Mucosa of descending colon (tissue), 3 donors: ENCODE measurements at regions not wholly inside any gene's neighbourhood (a gene's known extent, or its start where the extent isn't known, plus 50 kb on each side); places are given as distances from the start of the nearest gene placed in this dataset.

ENCODE experiments used
- ATAC-seq: fragments of 200-7000 bp; cut with Tn5 transposase; one replicate; pipeline ENCODE4 v1.9.1; 2020; ENCODE audit warnings: mild to moderate bottlenecking, moderate library complexity
- DNase-seq, 3 donors: peaks; one replicate each; pipeline ENCODE4 v3.0.0-alpha.2; 2020
- H3K36me3 ChIP-seq: fragments of 200-600 bp; one replicate; pipeline ENCODE4 v1.8.0; 2021; ENCODE audit warnings: low read depth, mild to moderate bottlenecking
- H3K4me1 ChIP-seq: fragments of 200-600 bp; one replicate; pipeline ENCODE4 v1.8.0; 2021; ENCODE audit warnings: low read depth, mild to moderate bottlenecking
- H3K4me3 ChIP-seq: fragments of 200-600 bp; one replicate; pipeline ENCODE4 v1.8.0; 2021; ENCODE audit warnings: mild to moderate bottlenecking
- H3K9me3 ChIP-seq: fragments of 200-600 bp; one replicate; pipeline ENCODE4 v1.8.0; 2021; ENCODE audit warnings: mild to moderate bottlenecking
- CTCF ChIP-seq: fragments of 200-600 bp; IDR thresholded peaks from one replicate; pipeline ENCODE4 v1.8.0; 2022; ENCODE audit warnings: antibody characterized with exemption, mild to moderate bottlenecking
- intact Hi-C, 2 donors: fragments of 100-400 bp; cut with DNase I in 1 of 2; cut with micrococcal nuclease in 1 of 2; formaldehyde crosslinking; loops; one replicate each; pipeline versions ENCODE4 v1.11.0 to v1.11.1; 2022; cut with DNase I, micrococcal nuclease
- donor health status: DM: no; HTN: no; CAD: no; lungs with moderate emphysema.
- donor health status: DM: no; HTN: no; CAD: no.
- donor health status: DM: no; HTN: yes; CAD: no.

- ATAC-seq, result no peak
Measured at GRCh38 chr6:27542485-27542884, 69.6 kb upstream of the ZNF184 start.

DNA sequence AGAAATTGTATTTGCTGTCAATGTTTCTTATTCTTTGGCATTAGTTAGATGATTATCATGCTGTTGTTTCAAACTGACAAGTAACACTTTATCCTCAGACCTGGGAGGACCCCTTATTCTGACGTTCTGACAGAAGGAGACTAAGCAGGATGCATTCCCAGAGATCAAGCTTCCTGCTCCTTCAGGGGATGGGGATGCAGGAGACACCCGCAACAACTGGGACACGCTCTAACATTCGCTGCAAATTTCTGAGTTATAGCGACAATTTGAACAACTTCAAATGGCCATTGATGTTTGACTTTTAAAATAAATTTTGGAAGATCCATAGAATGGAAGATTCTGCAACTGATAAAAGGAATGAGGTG, 69.0 kb upstream of the ZNF184 start:
- Histone ChIP-seq H3K4me1 (no peaks in the 10 kb centered on the region), H3K9me3 (no peaks in the 10 kb centered on the region), H3K4me3 (no peak overlapping the region), H3K36me3 (no peaks in the 10 kb centered on the region)
- ATAC-seq (no peak), DNase-seq (no peak)
- intact Hi-C loops, result no loop called here
- no peak for TF ChIP-seq CTCF

More at GRCh38 chr6:27542485-27542884, 69.6 kb upstream of the ZNF184 start:
- H3K9me3 ChIP-seq, result no peaks in the 10 kb centered on the region
- H3K36me3 ChIP-seq, result no peaks in the 10 kb centered on the region
- no peaks in the 10 kb centered on the region for H3K4me1 ChIP-seq
- no peak for DNase-seq
- H3K4me3 ChIP-seq, result no peak overlapping the region
- TF ChIP-seq CTCF, result no peak
- intact Hi-C loops, result no loop called here

- H3K4me1 ChIP-seq, result no peaks in the 10 kb centered on the region
- TF ChIP-seq CTCF, result no peak
- intact Hi-C loops, result no loop called here
- H3K9me3 ChIP-seq, result no peaks in the 10 kb centered on the region
- DNase-seq (no peak), ATAC-seq (no peak)
- no peak overlapping the region for H3K4me3 ChIP-seq
- no peaks in the 10 kb centered on the region for H3K36me3 ChIP-seq
Measured at GRCh38 chr6:27541212-27541932, 68.5 kb upstream of the ZNF184 start.

DNA sequence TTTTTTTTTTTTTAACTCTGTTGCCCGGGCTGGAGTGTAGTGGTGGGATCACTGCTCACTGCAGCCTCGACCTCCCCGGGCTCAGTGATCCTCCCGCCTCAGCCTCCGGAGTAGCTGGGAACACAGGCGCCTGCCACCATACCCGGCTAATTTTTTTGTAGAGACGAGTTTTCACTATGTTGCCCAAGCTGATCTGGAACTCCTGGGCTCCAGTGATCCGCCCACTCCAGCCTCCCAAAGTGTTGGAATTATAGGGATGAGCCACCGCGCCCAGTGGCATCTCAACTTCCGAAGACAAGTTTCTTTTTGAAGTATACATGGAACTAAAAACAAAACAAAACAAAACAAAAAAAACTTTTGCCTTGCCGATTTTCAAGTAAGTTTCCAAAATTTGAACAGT, 66.6 kb upstream of the ZNF184 start:
- no peak overlapping the region for H3K4me3 ChIP-seq
- no peaks in the 10 kb centered on the region for H3K4me1 ChIP-seq
- intact Hi-C loops, result no loop called here
- H3K9me3 ChIP-seq, result no peaks in the 10 kb centered on the region
- no peak for ATAC-seq
- no peak for TF ChIP-seq CTCF
- no peak for DNase-seq
- no peaks in the 10 kb centered on the region for H3K36me3 ChIP-seq

GRCh38 chr6:27532820-27533538, 60.1 kb upstream of the ZNF184 start:
- Histone ChIP-seq H3K36me3 (no peaks in the 10 kb centered on the region), H3K4me3 (no peak overlapping the region), H3K9me3 (no peaks in the 10 kb centered on the region), H3K4me1 (no peaks in the 10 kb centered on the region)
- ATAC-seq (no peak), DNase-seq (no peak)
- intact Hi-C loops, result no loop called here
- TF ChIP-seq CTCF, result no peak
